ENCODE measurements at regions not wholly inside any gene's neighbourhood (a gene's known extent, or its start where the extent isn't known, plus 50 kb on each side); places are given as distances from the start of the nearest gene placed in this dataset.

GRCh38 chr5:34603378-34603777 is 52.8 kb upstream of the RAI14 start:
- Mint-ChIP-seq H3K36me3 (ENCODE audit: low read depth) (no peaks in the 10 kb centered on the region; the same call in 2 of the 3 replicates), H3K4me1 (peaks cover 5% of the 10 kb centered on the region), H3K4me3 (no peak overlapping the region), H3K9me3 (no peaks in the 10 kb centered on the region; the same call in 2 of the 3 replicates), H3K27ac (no peak overlapping the region), H3K27me3 (ENCODE audit: insufficient read depth, low read depth, poor library complexity) (peaks cover 2% of the 10 kb centered on the region)
- no peaks in the 10 kb centered on the region for H3K27me3 ChIP-seq (ENCODE audit: insufficient read depth)
- H3K4me2 ChIP-seq: no peak overlapping the region
- no peaks in the 10 kb centered on the region for H3K79me2 ChIP-seq (replicated peaks; ENCODE audit: insufficient read depth)
- H2AFZ ChIP-seq: no peak overlapping the region
- DNase-seq (ENCODE audit: low spot score): no peak
- no peak overlapping the region for H3K4me3 ChIP-seq
- H3K4me1 ChIP-seq (ENCODE audit: insufficient read depth): peaks cover 7% of the 10 kb centered on the region; the same call in 1 of the 2 replicates
- no peaks in the 10 kb centered on the region; the same call in 1 of the 2 replicates for H3K36me3 ChIP-seq (ENCODE audit: insufficient read depth)
- H3K9me2 ChIP-seq (ENCODE audit: insufficient read depth): no peaks in the 10 kb centered on the region
- no peaks in the 10 kb centered on the region for H4K20me1 ChIP-seq (replicated peaks; ENCODE audit: insufficient read depth)
- ATAC-seq: no peak
- TF ChIP-seq STAT1 (IDR thresholded peaks at IDR 0.05; ENCODE audit: unreplicated experiment) (no peak), ZNF114 (CRISPR knock-in tag; IDR thresholded peaks at IDR 0.05) (no peak), POLR2AphosphoS5 (IDR thresholded peaks at IDR 0.05; ENCODE audit: low read depth) (no peak), JUNB (IDR thresholded peaks at IDR 0.05; ENCODE audit: unreplicated experiment) (no peak), EZH2 (IDR thresholded peaks at IDR 0.05; ENCODE audit: low read depth, unreplicated experiment) (no peak), EZH2phosphoT487 (IDR thresholded peaks at IDR 0.05; ENCODE audit: unreplicated experiment) (no peak)
- H3F3A ChIP-seq (replicated peaks; ENCODE audit: low read depth): no peaks in the 10 kb centered on the region
- no peak overlapping the region for H3K27ac ChIP-seq (ENCODE audit: low read depth)

DNA sequence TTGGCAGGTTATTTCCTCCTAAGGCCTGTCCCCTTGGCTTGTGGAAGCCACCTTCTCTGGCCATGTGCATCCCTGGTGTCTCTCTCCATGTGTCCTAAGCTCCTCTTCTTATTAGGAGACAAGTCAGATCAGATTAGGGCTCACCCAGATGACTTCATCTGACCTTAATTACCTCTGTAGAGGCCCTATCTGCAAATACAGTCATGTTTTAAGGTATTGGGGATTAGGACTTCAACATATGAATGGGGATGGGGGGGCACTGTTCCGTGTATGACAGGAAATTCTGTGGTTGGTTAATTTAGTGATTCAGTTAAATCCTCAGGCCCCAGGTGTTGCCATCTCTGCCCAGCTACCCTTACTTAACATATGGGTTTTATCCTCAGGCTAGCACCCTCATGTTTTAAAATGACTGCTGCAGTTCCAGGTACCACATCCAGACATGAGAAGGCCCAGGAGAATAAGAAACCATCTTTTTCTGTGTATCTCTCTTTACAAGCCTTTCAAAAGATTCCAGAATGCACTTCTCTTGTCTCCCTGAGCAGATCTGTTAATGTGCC is 51.9 kb upstream of the RAI14 start:
- H3K9me2 ChIP-seq (ENCODE audit: insufficient read depth): no peaks in the 10 kb centered on the region
- H3F3A ChIP-seq (replicated peaks; ENCODE audit: low read depth): no peaks in the 10 kb centered on the region
- no peak overlapping the region for H3K27ac Mint-ChIP-seq
- H3K36me3 Mint-ChIP-seq (ENCODE audit: low read depth): no peaks in the 10 kb centered on the region; the same call in 2 of the 3 replicates
- H3K4me1 ChIP-seq (ENCODE audit: insufficient read depth): peaks cover 7% of the 10 kb centered on the region; the same call in 1 of the 2 replicates
- no peaks in the 10 kb centered on the region for H3K27me3 ChIP-seq (ENCODE audit: insufficient read depth)
- H3K79me2 ChIP-seq (replicated peaks; ENCODE audit: insufficient read depth): no peaks in the 10 kb centered on the region
- H3K4me1 Mint-ChIP-seq: peaks cover 9% of the 10 kb centered on the region
- peaks cover 2% of the 10 kb centered on the region for H3K27me3 Mint-ChIP-seq (ENCODE audit: insufficient read depth, low read depth, poor library complexity)
- H3K4me3 ChIP-seq: no peak overlapping the region
- H3K9me3 Mint-ChIP-seq: no peaks in the 10 kb centered on the region; the same call in 2 of the 3 replicates
- H3K27ac ChIP-seq (ENCODE audit: low read depth): no peak overlapping the region
- no peaks in the 10 kb centered on the region; the same call in 1 of the 2 replicates for H3K36me3 ChIP-seq (ENCODE audit: insufficient read depth)
- DNase-seq (ENCODE audit: low spot score) (no peak), ATAC-seq (no peak)
- H3K4me2 ChIP-seq: no peak overlapping the region
- peak overlapping the region; percentile 59; the same call in 1 of the 2 replicates for H2AFZ ChIP-seq
- no peaks in the 10 kb centered on the region for H4K20me1 ChIP-seq (replicated peaks; ENCODE audit: insufficient read depth)
- H3K4me3 Mint-ChIP-seq: no peak overlapping the region
- TF ChIP-seq REST (IDR thresholded peaks at IDR 0.05; ENCODE audit: unreplicated experiment) (no peak), ZNF114 (CRISPR knock-in tag; IDR thresholded peaks at IDR 0.05) (no peak), JUNB (IDR thresholded peaks at IDR 0.05; ENCODE audit: unreplicated experiment) (no peak), POLR2AphosphoS5 (IDR thresholded peaks at IDR 0.05; ENCODE audit: low read depth) (no peak), NANOG (IDR thresholded peaks at IDR 0.05; ENCODE audit: borderline replicate concordance) (no peak), ZNF462 (CRISPR knock-in tag; IDR thresholded peaks at IDR 0.05) (no peak), CTCF (conservative IDR thresholded peaks at IDR 0.05; ENCODE audit: low read depth in 2 of 2) (no peak), STAT1 (IDR thresholded peaks at IDR 0.05; ENCODE audit: unreplicated experiment) (no peak)

Measured in GM23338 (cell line).